GM19463 (cell line): ENCODE measurements at regions not wholly inside any gene's neighbourhood (a gene's known extent, or its start where the extent isn't known, plus 50 kb on each side); places are given as distances from the start of the nearest gene placed in this dataset.

Source experiments
- ATAC-seq: cut with Tn5 transposase; IDR thresholded peaks from one replicate; pipeline ENCODE4 v1.9.1; 2021; ENCODE audit warnings: mild to moderate bottlenecking, moderate library complexity; ENCODE audit not compliant: unreplicated experiment

GRCh38 chr3:35849496-35849895, 210.2 kb downstream of the ARPP21 start:
- no peak for ATAC-seq

GRCh38 chr3:35849963-35850362, 210.6 kb downstream of the ARPP21 start:
- no peak for ATAC-seq

- peak; percentile 89 for ATAC-seq
Measured at GRCh38 chr3:35857004-35857403, 217.7 kb downstream of the ARPP21 start.

- no peak for ATAC-seq
Measured at GRCh38 chr3:35862057-35862456, 222.7 kb downstream of the ARPP21 start.

DNA sequence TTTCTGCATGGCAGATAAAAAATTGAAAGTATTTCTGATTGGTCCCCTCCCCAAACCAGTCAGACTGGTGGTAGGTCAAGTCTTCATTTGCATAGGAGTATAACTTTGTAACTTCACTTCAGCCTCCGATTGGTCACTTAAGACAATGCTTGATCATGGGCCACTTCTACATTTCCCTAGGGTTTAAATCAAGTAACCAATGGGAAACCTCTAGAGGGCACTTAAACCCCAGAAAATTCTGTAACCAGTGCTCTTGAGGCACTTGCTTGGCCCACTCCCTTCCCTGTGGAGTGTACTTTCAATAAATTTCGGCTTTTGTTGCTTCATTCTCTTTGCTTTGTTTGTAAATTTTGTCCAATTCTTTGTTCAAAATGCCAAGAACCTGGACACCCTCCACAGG, 225.5 kb downstream of the ARPP21 start:
- ATAC-seq = no peak

GRCh38 chr3:35867791-35868190, 228.5 kb downstream of the ARPP21 start:
- ATAC-seq = no peak

GRCh38 chr3:35871009-35871408, 231.7 kb downstream of the ARPP21 start:
- no peak for ATAC-seq

DNA sequence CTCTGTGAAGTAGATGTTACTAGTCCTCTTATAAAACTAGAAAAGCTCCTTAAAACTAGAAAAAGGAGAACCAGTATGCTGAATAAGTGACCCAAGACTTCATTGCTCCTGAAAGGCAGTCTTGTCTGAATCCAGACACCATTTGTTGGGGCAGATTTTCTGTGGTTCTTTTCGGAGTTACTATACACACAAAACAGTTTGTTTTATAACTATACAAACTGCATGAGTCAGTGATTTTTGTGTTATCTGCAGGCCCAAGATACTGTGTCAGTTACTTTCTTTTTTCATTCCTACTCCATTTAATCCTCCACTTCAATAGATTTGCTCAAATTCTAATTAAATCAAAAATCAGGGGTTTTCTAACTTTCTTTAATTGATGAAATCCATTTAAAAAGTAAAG, 244.6 kb downstream of the ARPP21 start:
- no peak for ATAC-seq

DNA sequence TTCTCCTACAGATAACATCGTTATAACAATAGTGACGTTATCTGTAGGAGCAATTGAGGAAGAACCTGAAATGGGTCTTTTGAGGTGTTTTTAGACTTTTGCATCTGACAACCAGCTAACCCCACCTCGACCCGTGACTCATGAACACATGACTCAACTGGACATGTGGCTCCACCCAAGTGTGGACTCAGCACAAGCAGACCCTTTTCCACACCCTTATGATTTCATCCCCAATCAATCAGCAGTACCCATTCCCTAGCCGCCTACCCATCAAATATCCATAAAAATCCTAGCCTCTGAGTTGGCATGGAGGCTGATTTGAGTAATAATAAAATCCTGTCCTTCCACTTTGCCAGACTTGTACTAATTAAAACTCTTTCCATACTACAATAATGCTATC, 255.4 kb downstream of the ARPP21 start:
- ATAC-seq = no peak

DNA sequence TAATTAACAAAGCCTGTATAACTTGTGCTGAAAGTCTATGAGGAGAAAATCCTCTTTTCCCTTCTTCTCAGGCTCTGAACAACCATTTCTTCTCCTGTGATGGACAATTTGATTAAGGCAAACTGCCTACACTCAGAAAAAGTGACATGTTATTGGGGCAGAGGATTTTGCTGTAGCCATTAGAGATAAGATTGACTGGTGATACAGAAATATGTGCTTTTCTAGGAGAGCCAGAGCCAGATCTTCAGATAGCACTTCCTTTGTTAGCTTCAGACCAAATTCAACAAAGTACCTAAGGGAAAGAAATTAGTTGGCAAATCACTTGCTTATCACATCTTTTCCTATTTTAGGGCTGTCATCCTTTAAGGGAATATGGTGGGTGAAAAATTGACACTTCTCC, 259.9 kb downstream of the ARPP21 start:
- ATAC-seq = no peak

- no peak for ATAC-seq
Measured at GRCh38 chr3:35900079-35900478, 260.8 kb downstream of the ARPP21 start.

- ATAC-seq = peak; percentile 80
Measured at GRCh38 chr3:35908366-35909232, 269.3 kb downstream of the ARPP21 start.

GRCh38 chr3:35919160-35919559, 279.8 kb downstream of the ARPP21 start:
- no peak for ATAC-seq

DNA sequence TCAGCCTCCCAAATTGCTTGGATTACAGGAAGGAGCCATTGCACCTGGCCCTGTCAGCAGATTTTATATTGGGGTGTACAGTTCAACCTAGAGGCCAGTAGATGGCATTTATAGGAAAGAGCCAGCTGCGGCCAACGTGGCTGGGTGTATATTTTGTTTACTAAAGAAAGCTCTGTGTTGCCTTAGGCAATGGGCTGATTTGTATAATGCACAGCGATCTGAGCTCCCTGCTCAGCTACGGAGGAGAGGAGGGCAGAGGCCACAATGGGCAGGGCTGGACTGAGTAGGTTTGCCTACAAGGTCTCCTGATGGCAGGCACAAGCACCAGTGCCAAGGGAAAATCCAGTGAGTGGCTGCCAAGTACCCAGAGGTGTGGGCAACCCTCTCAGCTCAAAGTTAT, 282.4 kb downstream of the ARPP21 start:
- no peak for ATAC-seq

DNA sequence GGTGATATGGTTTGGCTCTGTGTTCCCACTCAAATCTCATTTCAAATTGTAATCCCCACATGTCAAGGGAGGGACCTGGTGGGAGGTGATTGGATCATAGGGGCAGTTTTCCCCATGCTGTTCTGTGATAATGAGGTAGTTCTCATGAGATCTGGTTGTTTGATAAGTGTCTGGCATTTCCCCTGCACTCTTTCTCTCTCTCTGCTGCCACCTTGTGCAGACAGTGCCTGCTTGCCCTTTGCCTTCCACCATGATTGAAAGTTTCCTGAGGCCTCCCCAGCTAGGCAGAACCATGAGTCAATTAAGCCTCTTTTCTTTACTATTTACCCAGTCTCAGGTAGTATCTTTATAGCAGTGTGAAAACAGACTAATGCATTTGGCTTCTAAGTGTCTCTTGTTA, 284.7 kb downstream of the ARPP21 start:
- peak; percentile 65 for ATAC-seq

- no peak for ATAC-seq
Measured at GRCh38 chr3:35927441-35927840, 288.1 kb downstream of the ARPP21 start.

- ATAC-seq = no peak
Measured at GRCh38 chr3:35929158-35929557, 289.8 kb downstream of the ARPP21 start.

DNA sequence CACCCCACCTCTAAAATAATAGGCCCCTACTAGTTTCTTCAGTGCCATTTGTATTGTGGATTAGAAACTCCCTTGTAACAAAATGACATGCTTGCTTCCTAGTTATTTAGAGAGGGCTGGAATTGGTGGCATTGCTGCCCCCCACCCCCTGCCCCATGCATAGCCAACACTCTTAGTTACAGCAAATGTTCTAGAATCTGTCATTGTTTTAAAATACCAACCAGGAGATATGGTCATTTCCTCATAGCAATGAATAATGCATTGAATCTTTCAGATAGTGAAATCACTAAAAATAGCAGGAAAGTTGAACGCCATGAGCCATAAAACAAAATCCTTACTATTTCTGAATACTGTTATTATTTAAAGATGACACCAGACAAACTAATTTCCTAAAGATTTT, 292.5 kb downstream of the ARPP21 start:
- no peak for ATAC-seq

DNA sequence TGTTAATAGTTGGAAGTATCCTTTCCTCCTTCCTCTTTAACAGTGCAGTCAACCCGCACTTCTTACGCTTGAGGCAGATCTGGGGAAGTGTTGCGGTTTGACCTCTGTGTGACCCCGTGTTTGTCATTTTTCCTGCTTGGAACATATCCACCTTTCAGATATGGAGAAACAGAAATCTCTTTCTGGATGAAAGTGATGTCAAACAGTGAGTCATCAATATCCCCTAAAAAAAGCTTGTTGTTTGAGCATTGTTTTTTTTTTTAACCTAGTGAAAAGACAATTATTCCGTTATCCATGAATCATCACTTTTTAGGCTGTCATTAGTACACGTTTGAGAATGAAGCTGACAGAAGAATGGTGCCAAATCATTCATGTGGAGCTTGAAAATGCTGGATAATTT, 293.7 kb downstream of the ARPP21 start:
- no peak for ATAC-seq

GRCh38 chr3:35936571-35936970, 297.2 kb downstream of the ARPP21 start:
- ATAC-seq = no peak

- ATAC-seq = no peak
Measured at GRCh38 chr3:35944926-35945710, 305.8 kb downstream of the ARPP21 start.
